GM12873 (cell line): ENCODE measurements at regions not wholly inside any gene's neighbourhood (a gene's known extent, or its start where the extent isn't known, plus 50 kb on each side); places are given as distances from the start of the nearest gene placed in this dataset.

Experiments
- TF ChIP-seq, protein P1 (sequence below): IDR thresholded peaks from 2 replicates; pipeline ENCODE4 v1.5.1; 2012; ENCODE audit warnings: low read depth, mild to moderate bottlenecking, moderate library complexity, low read length, control low read depth; ENCODE audit not compliant: insufficient read depth; ENCODE audit errors: missing control alignments

DNA sequence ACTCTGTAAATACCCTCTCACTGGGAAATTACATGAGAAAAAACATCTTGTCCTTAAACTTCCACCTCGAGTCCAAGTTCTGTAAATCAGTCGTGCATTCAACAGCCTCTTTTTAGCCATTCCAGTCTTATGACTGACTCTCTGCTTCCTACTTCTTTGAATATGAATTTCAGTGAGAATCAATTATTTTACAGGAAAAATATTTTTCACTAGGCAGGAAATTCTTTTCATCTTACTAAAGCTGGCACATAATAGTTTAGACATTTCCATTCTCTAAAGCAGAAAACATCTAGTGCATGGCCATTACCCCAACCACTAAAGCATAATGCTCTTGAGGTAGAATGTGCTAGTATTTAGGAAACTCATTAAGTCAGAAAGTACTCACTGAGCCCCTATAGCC, 565.7 kb upstream of the FAT1 start:
- TF ChIP-seq, protein P1, sequence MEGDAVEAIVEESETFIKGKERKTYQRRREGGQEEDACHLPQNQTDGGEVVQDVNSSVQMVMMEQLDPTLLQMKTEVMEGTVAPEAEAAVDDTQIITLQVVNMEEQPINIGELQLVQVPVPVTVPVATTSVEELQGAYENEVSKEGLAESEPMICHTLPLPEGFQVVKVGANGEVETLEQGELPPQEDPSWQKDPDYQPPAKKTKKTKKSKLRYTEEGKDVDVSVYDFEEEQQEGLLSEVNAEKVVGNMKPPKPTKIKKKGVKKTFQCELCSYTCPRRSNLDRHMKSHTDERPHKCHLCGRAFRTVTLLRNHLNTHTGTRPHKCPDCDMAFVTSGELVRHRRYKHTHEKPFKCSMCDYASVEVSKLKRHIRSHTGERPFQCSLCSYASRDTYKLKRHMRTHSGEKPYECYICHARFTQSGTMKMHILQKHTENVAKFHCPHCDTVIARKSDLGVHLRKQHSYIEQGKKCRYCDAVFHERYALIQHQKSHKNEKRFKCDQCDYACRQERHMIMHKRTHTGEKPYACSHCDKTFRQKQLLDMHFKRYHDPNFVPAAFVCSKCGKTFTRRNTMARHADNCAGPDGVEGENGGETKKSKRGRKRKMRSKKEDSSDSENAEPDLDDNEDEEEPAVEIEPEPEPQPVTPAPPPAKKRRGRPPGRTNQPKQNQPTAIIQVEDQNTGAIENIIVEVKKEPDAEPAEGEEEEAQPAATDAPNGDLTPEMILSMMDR, result no peak

DNA sequence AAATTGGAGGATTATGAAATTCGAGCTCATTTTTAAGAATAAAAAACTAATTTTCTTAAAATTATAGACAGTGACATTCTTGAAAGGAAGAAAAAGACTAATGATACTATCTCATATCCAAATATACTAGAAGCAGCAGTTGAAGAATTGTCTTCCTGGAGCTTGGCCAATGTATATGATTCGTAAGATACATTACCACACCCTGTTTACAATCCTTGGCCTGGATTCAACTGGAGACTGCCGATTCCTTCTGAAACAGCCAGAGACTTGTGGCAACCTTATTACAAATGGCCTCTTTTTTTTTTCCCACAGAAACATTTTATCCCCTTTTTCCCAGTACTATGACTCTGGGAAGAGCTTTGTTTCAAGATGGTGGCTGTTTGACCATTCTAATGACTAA, 571.2 kb upstream of the FAT1 start:
- TF ChIP-seq, protein P1, result no peak

DNA sequence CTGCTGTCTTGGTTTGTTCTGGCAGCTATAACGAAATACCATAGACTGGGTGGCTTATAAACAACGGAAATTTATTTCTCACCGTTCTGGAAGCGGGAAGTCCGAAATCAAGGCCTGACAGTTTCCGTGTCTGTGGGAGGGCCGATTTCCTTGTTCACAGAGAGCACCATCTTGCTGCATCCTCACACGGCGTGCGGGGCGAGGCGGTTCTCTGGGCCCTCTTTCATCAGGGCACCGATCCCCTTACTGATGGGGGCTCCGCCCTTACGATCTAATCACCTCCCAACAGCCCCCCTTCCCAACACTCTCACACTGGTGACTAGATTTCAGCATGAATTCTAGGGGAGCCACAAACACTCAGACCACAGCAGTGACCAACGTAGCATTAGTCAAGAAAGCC, 578.3 kb upstream of the FAT1 start:
- TF ChIP-seq, protein P1, result no peak

DNA sequence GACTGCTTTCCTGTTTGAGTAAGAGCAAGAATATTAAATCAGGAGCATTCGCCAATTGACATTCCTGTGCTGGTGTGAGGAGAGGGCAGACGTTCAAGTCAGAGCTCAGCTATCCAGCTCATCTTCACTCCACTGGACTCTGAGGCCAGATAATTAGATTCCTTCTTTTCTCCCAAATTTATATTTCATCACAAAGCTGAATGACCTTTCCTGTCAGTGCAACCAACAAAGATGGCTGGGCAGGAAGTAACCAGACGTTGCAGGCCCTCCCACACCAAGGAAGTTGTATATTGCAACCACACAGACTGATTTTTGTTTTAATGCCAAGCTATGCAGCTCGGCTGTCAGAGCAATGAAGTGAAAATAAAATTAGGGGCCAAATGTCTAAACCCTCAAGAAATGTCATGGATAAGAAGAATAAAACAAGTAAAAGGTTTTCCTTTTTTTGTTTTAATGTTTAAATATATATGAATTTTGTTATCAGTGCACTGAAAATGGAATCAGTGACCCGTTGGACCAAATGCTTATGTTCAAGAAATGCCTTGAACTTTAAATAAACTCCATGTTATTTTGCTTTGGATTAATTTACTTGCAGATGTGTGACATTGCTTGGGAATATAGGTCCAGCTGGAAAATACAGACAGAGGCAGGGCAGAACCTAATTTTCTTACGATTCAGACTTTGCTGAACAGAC, 578.9 kb upstream of the FAT1 start:
- TF ChIP-seq, protein P1, result no peak

DNA sequence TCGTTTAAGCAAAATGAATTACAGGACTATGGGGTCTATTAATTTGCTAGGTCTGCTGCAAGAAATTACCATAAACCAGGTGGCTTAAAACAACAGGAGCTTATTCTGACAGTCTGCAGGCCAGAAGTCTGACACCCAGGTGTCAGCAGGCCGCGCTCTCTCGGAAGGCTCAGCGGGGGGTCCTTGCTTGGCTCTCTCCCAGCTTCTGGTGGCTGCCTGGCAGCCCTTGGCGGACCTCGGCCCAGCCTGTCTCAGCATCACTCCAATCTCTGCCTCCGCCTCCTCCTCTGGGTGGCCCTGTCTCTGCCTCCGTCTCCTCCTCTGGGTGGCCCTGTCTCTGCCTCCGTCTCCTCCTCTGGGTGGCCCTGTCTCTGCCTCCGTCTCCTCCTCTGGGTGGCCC, 580.5 kb upstream of the FAT1 start:
- TF ChIP-seq, protein P1, result no peak

DNA sequence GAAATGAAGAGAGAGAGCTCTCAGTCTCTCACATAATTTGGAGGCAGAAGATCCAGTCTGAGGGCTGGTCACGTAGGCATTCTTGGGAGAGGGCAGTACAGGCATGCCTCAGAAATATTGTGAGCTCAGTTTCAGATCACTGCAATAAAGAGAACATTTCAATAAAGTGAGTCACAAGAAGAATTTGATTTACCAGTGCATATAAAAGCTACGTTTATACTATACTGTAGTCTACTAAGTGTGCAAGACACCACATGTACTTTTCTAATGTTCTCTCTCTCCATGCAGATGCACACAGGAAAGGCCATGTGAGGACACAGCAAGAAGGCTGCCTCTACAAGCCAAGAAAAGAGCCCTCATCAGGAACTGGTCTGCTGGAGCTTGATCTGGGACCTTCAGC, 583.5 kb upstream of the FAT1 start:
- TF ChIP-seq, protein P1, result no peak

DNA sequence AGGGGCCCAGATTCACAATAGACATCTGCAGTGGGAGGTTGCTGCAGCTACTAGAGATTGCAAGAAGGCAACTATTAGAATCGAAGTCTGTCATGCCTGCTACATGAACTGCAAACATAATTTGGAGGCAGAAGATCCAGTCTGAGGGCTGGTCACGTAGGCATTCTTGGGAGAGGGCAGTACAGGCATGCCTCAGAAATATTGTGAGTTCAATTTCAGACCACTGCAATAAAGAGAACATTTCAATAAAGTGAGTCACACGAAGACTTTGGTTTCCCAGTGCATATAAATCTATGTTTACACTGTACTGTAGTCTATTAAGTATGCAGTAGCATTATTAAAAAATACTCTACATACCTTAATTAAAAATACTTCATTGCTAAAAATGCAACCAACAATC, 585.8 kb upstream of the FAT1 start:
- TF ChIP-seq, protein P1, result no peak
